ENCODE measurements at regions not wholly inside any gene's neighbourhood (a gene's known extent, or its start where the extent isn't known, plus 50 kb on each side); places are given as distances from the start of the nearest gene placed in this dataset.

GRCh38 chr11:29484548-29484947, 532.3 kb downstream of the KCNA4 start:
- DNase-seq (ENCODE audit: low spot score) (no peak), ATAC-seq (ENCODE audit: low FRiP score) (no peak)

GRCh38 chr11:29483831-29484230, 533.0 kb downstream of the KCNA4 start:
- no peak for TF ChIP-seq CTCF (IDR thresholded peaks at IDR 0.05)
- no peak for ATAC-seq (ENCODE audit: low FRiP score)
- no peak for DNase-seq (ENCODE audit: low spot score)

More at GRCh38 chr11:29484548-29484947, 532.3 kb downstream of the KCNA4 start:
- TF ChIP-seq CTCF (IDR thresholded peaks at IDR 0.05) = no peak

- ATAC-seq (ENCODE audit: low FRiP score) (no peak), DNase-seq (ENCODE audit: low spot score) (no peak)
- TF ChIP-seq CTCF (IDR thresholded peaks at IDR 0.05) = no peak
These were observed 534.3 kb downstream of the KCNA4 start for GRCh38 chr11:29482510-29482909.

- no peak for ATAC-seq (ENCODE audit: low FRiP score)
These were observed 535.1 kb downstream of the KCNA4 start for GRCh38 chr11:29481738-29482137.

GRCh38 chr11:29480981-29481380, 535.8 kb downstream of the KCNA4 start:
- no peak for DNase-seq (ENCODE audit: low spot score)
- no peak for TF ChIP-seq CTCF (IDR thresholded peaks at IDR 0.05)
- no peak for ATAC-seq (ENCODE audit: low FRiP score)

More at GRCh38 chr11:29481738-29482137, 535.1 kb downstream of the KCNA4 start:
- DNase-seq (ENCODE audit: low spot score) = no peak
- no peak for TF ChIP-seq CTCF (IDR thresholded peaks at IDR 0.05)

- TF ChIP-seq CTCF (IDR thresholded peaks at IDR 0.05) = no peak
- ATAC-seq (ENCODE audit: low FRiP score) = no peak
These were observed 558.6 kb downstream of the KCNA4 start for GRCh38 chr11:29458252-29458651.

GRCh38 chr11:29452146-29452545, 564.7 kb downstream of the KCNA4 start:
- no peak for TF ChIP-seq CTCF (IDR thresholded peaks at IDR 0.05)
- ATAC-seq (ENCODE audit: low FRiP score) (no peak), DNase-seq (ENCODE audit: low spot score) (no peak)

More at GRCh38 chr11:29458252-29458651, 558.6 kb downstream of the KCNA4 start:
- no peak for DNase-seq (ENCODE audit: low spot score)

Measured in omental fat pad (tissue), 3 donors.